Right atrium auricular region (tissue), 2 donors: ENCODE measurements at regions not wholly inside any gene's neighbourhood (a gene's known extent, or its start where the extent isn't known, plus 50 kb on each side); places are given as distances from the start of the nearest gene placed in this dataset.

Experiments used
- DNase-seq: peaks from one replicate; pipeline ENCODE4 v3.0.0-alpha.2; 2019; ENCODE audit warnings: low spot score
- H3K27ac ChIP-seq, 2 donors: fragments of 200-600 bp; sonication (generic); 1 replicate in 1 of 2; 2 replicates in 1 of 2; pipeline ENCODE4 v1.5.1; 2016 to 2019
- H3K27me3 ChIP-seq, 2 donors: fragments of 200-600 bp; sonication (generic); one replicate each; pipeline versions ENCODE4 v1.5.1 to v1.6.0; 2017 to 2019
- H3K36me3 ChIP-seq: fragments of 200-600 bp; sonication (generic); one replicate; pipeline ENCODE4 v1.5.1; 2016
- H3K4me1 ChIP-seq, 2 donors: fragments of 200-600 bp; sonication (generic); one replicate each; pipeline versions ENCODE4 v1.5.1 to v1.6.0; 2017 to 2019
- H3K4me3 ChIP-seq, 2 donors: fragments of 200-600 bp; sonication (generic); 1 replicate in 1 of 2; 2 replicates in 1 of 2; pipeline ENCODE4 v1.5.1; 2017 to 2019; ENCODE audit warnings: mild to moderate bottlenecking in 1 of 2, moderate library complexity in 1 of 2
- H3K9me3 ChIP-seq, 2 donors: fragments of 200-600 bp; sonication (generic); one replicate each; pipeline ENCODE4 v1.5.1; 2019
- TF ChIP-seq, protein P1 (sequence below), 2 donors: fragments of 200-600 bp; sonication (generic); IDR thresholded peaks; one replicate each; pipeline ENCODE4 v1.5.1; 2019; ENCODE audit warnings: antibody characterized with exemption in 2 of 2

DNA sequence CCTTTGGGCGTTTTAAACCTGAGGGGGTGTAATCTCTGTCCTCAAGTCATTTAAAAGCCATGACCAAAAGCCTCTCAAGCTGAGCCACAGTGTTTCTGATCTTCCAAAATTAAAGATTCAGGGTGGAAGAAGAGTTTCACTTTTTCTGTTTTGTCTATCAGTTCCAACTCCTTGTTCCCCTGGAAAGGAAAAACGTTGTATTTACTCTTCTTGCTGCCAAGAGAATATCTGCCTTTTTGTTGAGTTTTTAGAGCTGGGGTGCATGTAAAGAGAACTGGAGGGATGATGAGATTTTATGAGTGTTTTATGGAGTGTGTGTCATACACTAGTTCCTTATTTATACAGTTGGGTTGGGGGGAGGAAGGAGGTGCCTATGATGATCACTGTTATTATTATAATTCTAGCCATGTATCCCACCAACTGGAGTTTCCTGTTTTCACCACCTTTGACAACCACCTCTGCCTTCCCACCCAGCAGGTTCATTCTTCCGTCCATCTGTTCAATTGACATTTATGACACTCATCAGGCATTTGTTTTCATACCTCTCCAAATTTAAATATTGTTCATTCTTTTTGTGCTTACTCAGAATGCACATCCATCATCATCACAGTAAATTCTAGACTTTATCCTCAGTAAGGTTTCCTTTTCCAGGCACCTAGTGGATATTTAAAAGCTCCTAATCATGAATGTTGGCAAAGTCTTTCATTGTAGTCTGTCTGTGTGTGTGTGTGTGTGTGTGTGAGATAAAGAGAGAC is 97.9 kb upstream of the MPDZ start:
- Histone ChIP-seq H3K9me3 (no peaks in the 10 kb centered on the region), H3K4me3 (no peak overlapping the region), H3K4me1 (no peaks in the 10 kb centered on the region), H3K27ac (no peak overlapping the region), H3K36me3 (no peaks in the 10 kb centered on the region), H3K27me3 (no peaks in the 10 kb centered on the region)
- TF ChIP-seq, protein P1, sequence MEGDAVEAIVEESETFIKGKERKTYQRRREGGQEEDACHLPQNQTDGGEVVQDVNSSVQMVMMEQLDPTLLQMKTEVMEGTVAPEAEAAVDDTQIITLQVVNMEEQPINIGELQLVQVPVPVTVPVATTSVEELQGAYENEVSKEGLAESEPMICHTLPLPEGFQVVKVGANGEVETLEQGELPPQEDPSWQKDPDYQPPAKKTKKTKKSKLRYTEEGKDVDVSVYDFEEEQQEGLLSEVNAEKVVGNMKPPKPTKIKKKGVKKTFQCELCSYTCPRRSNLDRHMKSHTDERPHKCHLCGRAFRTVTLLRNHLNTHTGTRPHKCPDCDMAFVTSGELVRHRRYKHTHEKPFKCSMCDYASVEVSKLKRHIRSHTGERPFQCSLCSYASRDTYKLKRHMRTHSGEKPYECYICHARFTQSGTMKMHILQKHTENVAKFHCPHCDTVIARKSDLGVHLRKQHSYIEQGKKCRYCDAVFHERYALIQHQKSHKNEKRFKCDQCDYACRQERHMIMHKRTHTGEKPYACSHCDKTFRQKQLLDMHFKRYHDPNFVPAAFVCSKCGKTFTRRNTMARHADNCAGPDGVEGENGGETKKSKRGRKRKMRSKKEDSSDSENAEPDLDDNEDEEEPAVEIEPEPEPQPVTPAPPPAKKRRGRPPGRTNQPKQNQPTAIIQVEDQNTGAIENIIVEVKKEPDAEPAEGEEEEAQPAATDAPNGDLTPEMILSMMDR (IDR thresholded peaks at IDR 0.05) = no peak
- no peak for DNase-seq

DNA sequence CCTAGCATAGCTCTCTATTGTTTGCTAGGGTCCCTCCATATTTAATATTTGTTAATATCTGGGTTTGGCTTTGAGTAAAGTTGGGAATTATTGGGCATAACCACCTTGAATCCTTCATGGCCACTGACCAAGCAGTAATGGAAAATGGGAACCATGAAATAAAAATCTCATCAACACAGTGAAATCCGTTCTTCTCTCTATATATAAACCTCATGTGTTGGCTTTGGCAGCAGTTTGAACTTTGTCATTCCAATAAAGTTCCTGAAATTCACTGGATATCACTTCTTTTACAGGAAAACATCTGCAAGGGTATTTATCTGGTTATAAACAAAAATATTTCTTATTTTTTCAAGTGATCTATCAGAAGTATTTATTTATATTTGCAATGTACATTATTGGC is 93.0 kb upstream of the MPDZ start:
- no peaks in the 10 kb centered on the region for H3K4me1 ChIP-seq
- DNase-seq = no peak
- TF ChIP-seq, protein P1 (IDR thresholded peaks at IDR 0.05) = no peak
- no peak overlapping the region for H3K4me3 ChIP-seq
- H3K27me3 ChIP-seq = no peaks in the 10 kb centered on the region
- no peaks in the 10 kb centered on the region for H3K9me3 ChIP-seq
- no peaks in the 10 kb centered on the region for H3K36me3 ChIP-seq
- no peak overlapping the region for H3K27ac ChIP-seq

DNA sequence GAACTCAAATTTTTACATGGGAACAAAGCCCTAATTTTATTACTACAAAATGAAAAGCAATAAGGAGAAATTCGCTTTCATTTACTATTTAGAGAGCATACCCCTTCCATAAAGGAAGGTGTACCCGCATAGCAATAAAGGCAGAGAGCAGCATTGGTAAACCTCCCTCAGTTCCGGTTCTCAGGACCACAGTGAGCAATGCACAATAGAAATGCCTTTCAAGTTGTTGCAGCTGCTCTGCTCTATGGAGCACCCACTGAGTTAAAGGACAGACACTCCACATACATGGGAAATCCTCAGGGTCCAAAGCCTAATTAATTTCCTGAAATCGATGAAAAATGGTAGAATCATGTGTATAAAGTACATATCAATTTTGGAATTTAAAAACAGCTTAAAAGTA is 89.9 kb upstream of the MPDZ start:
- no peak overlapping the region for H3K4me3 ChIP-seq
- TF ChIP-seq, protein P1 (IDR thresholded peaks at IDR 0.05) = no peak
- no peak for DNase-seq
- no peaks in the 10 kb centered on the region for H3K27me3 ChIP-seq
- H3K36me3 ChIP-seq = no peaks in the 10 kb centered on the region
- no peaks in the 10 kb centered on the region for H3K9me3 ChIP-seq
- no peaks in the 10 kb centered on the region for H3K4me1 ChIP-seq
- H3K27ac ChIP-seq = no peak overlapping the region

DNA sequence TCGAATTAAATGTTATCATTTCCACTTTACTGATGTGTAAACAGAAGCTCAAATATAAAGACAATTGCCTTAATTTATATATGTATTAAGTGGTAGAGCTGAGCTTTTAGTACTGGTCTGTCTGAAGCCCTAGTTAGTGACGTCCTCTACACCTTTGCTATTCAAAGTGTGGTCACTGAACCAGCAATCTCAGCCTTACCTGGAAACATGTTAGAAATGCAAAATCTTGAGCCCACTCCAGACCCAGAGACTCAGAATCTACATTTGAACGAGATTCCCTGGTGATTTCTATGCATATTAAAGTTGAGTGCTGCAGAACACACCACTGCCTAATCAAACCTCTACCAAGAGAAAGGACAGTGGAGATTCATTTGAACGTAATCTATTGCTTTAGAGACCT is 88.3 kb upstream of the MPDZ start:
- TF ChIP-seq, protein P1 (IDR thresholded peaks at IDR 0.05) = no peak
- no peak overlapping the region for H3K27ac ChIP-seq
- no peak for DNase-seq
- no peaks in the 10 kb centered on the region for H3K36me3 ChIP-seq
- no peaks in the 10 kb centered on the region for H3K9me3 ChIP-seq
- no peaks in the 10 kb centered on the region for H3K27me3 ChIP-seq
- H3K4me1 ChIP-seq = no peaks in the 10 kb centered on the region
- H3K4me3 ChIP-seq = no peak overlapping the region

DNA sequence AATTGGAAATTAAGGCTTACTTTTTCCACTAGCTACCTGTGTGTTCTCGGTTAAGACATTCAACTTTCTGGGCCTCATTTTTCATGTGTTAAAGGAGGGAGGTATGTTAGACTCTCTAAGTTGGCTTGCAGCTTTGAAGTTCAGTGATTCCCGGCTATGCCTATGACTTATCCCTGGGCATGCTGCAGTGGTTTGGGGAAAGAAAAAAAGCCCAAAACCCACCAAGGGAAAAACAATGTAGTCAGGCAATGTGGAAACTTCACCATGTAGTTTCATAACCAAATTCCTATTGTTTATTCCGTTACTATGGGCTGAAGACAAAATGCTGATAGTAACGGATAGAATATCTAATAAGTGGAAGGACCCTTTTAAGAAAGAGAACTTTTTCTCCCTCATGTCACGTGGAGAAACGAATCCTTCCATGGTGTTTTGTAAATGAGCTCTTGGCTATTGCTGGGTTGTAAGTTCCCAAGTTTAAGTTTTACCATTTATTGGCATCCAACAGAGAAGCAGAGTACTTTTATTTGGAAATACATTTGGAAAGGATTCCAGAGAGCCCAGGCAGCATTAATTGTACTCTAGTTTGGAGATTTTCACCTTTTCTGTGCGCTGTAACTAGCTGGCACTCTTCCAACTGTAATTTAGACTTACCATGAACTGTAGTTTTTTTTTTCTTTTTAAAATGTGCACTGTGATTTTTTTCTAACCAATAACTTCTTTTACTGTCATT is 84.9 kb upstream of the MPDZ start:
- Histone ChIP-seq H3K9me3 (no peaks in the 10 kb centered on the region), H3K36me3 (no peaks in the 10 kb centered on the region), H3K27ac (no peak overlapping the region), H3K4me3 (no peak overlapping the region), H3K27me3 (no peaks in the 10 kb centered on the region), H3K4me1 (no peaks in the 10 kb centered on the region)
- TF ChIP-seq, protein P1 (IDR thresholded peaks at IDR 0.05) = no peak
- no peak for DNase-seq
